Thyroid gland (tissue), 4 donors: ENCODE measurements at regions not wholly inside any gene's neighbourhood (a gene's known extent, or its start where the extent isn't known, plus 50 kb on each side); places are given as distances from the start of the nearest gene placed in this dataset.

Source experiments
- CTCF ChIP-seq, 6 experiments: fragments of 200-600 bp in 3 of 6; fragments of 450-650 bp in 3 of 6; sonication (generic) in 3 of 6; IDR thresholded peaks; one replicate each; pipeline ENCODE4 v1.5.1; 2016 to 2019; ENCODE audit warnings: antibody characterized with exemption in 6 of 6, mild to moderate bottlenecking in 2 of 6, inconsistent platforms in 1 of 6, moderate library complexity in 1 of 6
- POLR2A ChIP-seq, 2 donors: fragments of 450-650 bp; IDR thresholded peaks; one replicate each; pipeline ENCODE4 v1.6.1; 2017; ENCODE audit warnings: antibody characterized with exemption in 2 of 2, mild to moderate bottlenecking in 2 of 2, moderate library complexity in 1 of 2

DNA sequence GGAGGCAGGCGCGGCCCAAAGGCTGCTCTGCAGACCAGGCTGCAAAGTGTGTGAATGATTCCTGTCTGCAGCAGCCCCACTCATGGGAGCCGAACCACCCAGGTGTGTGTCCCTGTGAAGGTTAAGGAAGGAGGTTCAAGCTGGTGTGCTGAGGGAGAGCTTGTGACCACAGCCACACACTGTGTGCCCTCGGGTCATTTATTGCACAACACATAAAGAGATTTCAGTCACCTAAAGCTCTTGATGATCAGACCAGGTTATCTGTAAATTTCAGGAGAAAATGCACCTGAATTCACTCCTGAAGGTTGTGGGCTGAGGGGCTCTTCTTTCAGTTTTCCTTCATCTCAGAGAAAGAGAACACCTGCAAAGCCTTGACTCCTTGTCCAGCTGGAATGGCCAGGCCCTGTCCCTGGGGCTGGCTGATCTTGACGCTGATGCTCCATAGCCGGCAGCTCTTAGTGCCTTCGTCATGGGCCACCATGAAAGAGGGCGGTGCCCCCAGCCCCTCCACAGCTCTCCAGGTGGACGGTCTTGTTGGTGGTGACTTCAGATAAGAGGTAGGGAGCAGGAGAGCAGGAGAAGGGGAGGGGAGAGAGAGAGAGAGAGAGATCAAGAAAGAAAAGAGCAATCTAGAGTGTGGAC, 110.8 kb upstream of the C1QTNF9B start:
- TF ChIP-seq CTCF (IDR thresholded peaks at IDR 0.05) (no peak), POLR2A (IDR thresholded peaks at IDR 0.05) (no peak)
